ENCODE measurements at regions not wholly inside any gene's neighbourhood (a gene's known extent, or its start where the extent isn't known, plus 50 kb on each side); places are given as distances from the start of the nearest gene placed in this dataset.
A peak's percentile ranks its signal among the peaks of the same experiment; 100 is the strongest.

DNA sequence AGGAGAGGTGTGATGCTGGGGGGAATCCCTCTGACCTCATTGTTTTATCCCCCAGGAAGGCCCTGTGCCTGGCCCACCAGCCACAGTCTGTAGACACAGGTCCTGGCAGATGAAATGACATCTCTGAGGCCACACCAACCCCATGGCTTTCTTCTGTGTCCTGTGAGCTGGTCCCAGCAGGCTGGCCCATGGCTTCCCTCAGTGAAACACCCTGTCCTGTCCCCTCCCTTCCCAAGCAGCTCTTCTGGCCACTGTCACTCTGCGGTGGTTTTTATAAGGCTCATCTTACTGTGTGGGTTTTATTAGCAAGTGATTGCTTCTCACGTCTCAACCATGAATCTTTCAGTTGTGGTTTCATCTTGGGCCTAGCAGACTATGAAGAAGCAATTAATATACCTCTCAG, 81.6 kb upstream of the CALM2 start (continued):
- no peak for TF ChIP-seq BCLAF1 (IDR thresholded peaks at IDR 0.05)
- no peak for TF ChIP-seq POLR2A (IDR thresholded peaks at IDR 0.05; ENCODE audit: low read depth, low read length)
- TF ChIP-seq ETV6 (conservative IDR thresholded peaks at IDR 0.05 in 1 of 2, IDR thresholded peaks at IDR 0.05 in 1 of 2; ENCODE audit: borderline replicate concordance in 1 of 2, low read depth in 1 of 2) = no peak
- no peak for TF ChIP-seq GABPA (IDR thresholded peaks at IDR 0.05; ENCODE audit: low read depth)
- TF ChIP-seq, protein P1, sequence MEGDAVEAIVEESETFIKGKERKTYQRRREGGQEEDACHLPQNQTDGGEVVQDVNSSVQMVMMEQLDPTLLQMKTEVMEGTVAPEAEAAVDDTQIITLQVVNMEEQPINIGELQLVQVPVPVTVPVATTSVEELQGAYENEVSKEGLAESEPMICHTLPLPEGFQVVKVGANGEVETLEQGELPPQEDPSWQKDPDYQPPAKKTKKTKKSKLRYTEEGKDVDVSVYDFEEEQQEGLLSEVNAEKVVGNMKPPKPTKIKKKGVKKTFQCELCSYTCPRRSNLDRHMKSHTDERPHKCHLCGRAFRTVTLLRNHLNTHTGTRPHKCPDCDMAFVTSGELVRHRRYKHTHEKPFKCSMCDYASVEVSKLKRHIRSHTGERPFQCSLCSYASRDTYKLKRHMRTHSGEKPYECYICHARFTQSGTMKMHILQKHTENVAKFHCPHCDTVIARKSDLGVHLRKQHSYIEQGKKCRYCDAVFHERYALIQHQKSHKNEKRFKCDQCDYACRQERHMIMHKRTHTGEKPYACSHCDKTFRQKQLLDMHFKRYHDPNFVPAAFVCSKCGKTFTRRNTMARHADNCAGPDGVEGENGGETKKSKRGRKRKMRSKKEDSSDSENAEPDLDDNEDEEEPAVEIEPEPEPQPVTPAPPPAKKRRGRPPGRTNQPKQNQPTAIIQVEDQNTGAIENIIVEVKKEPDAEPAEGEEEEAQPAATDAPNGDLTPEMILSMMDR (IDR thresholded peaks at IDR 0.05 in 2 of 3, conservative IDR thresholded peaks at IDR 0.05 in 1 of 3; ENCODE audit: control insufficient read depth in 2 of 3, extremely low read depth in 1 of 3, insufficient read depth in 1 of 3, low read depth in 3 of 3, low read length in 3 of 3) = no peak
- peak; percentile 59; the same call in 1 of the 2 replicates for TF ChIP-seq RUNX3 (IDR thresholded peaks at IDR 0.05; ENCODE audit: low read length)
- no peak for TF ChIP-seq GATAD2B (conservative IDR thresholded peaks at IDR 0.05; ENCODE audit: low read depth)
- no peak for TF ChIP-seq SIN3A (IDR thresholded peaks at IDR 0.05; ENCODE audit: low read depth, low read length)
- peak in 1 of 2 experiments; percentile 22; a peak in 1 of 4 replicates for TF ChIP-seq BHLHE40 (IDR thresholded peaks at IDR 0.05; ENCODE audit: borderline replicate concordance in 1 of 2, low read depth in 2 of 2, low read length in 1 of 2)
- no peak for TF ChIP-seq CREM (IDR thresholded peaks at IDR 0.05; ENCODE audit: low read depth)
- no peak for TF ChIP-seq DPF2 (IDR thresholded peaks at IDR 0.05)
- peak; percentile 89 for TF ChIP-seq PKNOX1 (IDR thresholded peaks at IDR 0.05)
- TF ChIP-seq, protein P2, sequence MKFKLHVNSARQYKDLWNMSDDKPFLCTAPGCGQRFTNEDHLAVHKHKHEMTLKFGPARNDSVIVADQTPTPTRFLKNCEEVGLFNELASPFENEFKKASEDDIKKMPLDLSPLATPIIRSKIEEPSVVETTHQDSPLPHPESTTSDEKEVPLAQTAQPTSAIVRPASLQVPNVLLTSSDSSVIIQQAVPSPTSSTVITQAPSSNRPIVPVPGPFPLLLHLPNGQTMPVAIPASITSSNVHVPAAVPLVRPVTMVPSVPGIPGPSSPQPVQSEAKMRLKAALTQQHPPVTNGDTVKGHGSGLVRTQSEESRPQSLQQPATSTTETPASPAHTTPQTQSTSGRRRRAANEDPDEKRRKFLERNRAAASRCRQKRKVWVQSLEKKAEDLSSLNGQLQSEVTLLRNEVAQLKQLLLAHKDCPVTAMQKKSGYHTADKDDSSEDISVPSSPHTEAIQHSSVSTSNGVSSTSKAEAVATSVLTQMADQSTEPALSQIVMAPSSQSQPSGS (IDR thresholded peaks at IDR 0.05; ENCODE audit: low read length) = no peak
- no peak for TF ChIP-seq E2F8 (IDR thresholded peaks at IDR 0.05; ENCODE audit: low read depth, partially characterized antibody)

Data from GM12878 (cell line).